IPS DF 6.9 (cell line): ENCODE measurements at regions not wholly inside any gene's neighbourhood (a gene's known extent, or its start where the extent isn't known, plus 50 kb on each side); places are given as distances from the start of the nearest gene placed in this dataset.

Experiments used
- DNase-seq: peaks from one replicate; pipeline ENCODE4 v3.0.0-alpha.2; 2013; ENCODE audit warnings: low read depth, low spot score
- H3K27ac ChIP-seq: one replicate; pipeline ENCODE4 v1.5.1; 2013; ENCODE audit warnings: low read length, control low read depth
- H3K27me3 ChIP-seq: 2 replicates; pipeline ENCODE4 v1.6.1; 2013; ENCODE audit warnings: mild to moderate bottlenecking, low read length; ENCODE audit not compliant: control insufficient read depth, insufficient read depth
- H3K36me3 ChIP-seq: 2 replicates; pipeline ENCODE4 v1.6.1; 2013; ENCODE audit warnings: low read length; ENCODE audit not compliant: control insufficient read depth, insufficient read depth
- H3K4me1 ChIP-seq: 2 replicates; pipeline ENCODE4 v1.6.1; 2013; ENCODE audit warnings: low read length; ENCODE audit not compliant: control insufficient read depth, insufficient read depth
- H3K4me3 ChIP-seq: 2 replicates; pipeline ENCODE4 v1.5.1; 2013; ENCODE audit warnings: mild to moderate bottlenecking, low read length
- H3K9me3 ChIP-seq: 2 replicates; pipeline ENCODE4 v1.6.1; 2013; ENCODE audit warnings: low read length, inconsistent platforms; ENCODE audit not compliant: control insufficient read depth, insufficient read depth
- WGBS: extraction: QIAGEN DNeasy Blood & Tissue Kit; methylation state at CpG from one replicate; pipeline ENCODE4 v1.1.7; 2013; ENCODE audit warnings: mixed read lengths, missing lambda C conversion rate; ENCODE audit not compliant: insufficient read length, insufficient coverage; 5-methylcytosine and 5-hydroxymethylcytosine counted together

GRCh38 chr6:168929871-168930450 lies 323.7 kb downstream of the THBS2 start:
- Histone ChIP-seq H3K4me3 (no peak overlapping the region), H3K4me1 (peaks cover 4% of the 10 kb centered on the region), H3K27ac (no peak overlapping the region), H3K9me3 (peaks cover 3% of the 10 kb centered on the region; the same call in 1 of the 2 replicates), H3K27me3 (no peaks in the 10 kb centered on the region), H3K36me3 (no peaks in the 10 kb centered on the region)
- WGBS = no CpG with 5 or more reads among the region's 11 CpGs
- no peak for DNase-seq

GRCh38 chr6:168928012-168928411 lies 325.6 kb downstream of the THBS2 start:
- H3K9me3 ChIP-seq = peaks cover 3% of the 10 kb centered on the region; the same call in 1 of the 2 replicates
- no peaks in the 10 kb centered on the region for H3K27me3 ChIP-seq
- no peak overlapping the region for H3K27ac ChIP-seq
- H3K4me3 ChIP-seq = no peak overlapping the region
- no peaks in the 10 kb centered on the region for H3K36me3 ChIP-seq
- WGBS = no CpG with 5 or more reads among the region's 10 CpGs
- DNase-seq = no peak
- peaks cover 4% of the 10 kb centered on the region for H3K4me1 ChIP-seq

DNA sequence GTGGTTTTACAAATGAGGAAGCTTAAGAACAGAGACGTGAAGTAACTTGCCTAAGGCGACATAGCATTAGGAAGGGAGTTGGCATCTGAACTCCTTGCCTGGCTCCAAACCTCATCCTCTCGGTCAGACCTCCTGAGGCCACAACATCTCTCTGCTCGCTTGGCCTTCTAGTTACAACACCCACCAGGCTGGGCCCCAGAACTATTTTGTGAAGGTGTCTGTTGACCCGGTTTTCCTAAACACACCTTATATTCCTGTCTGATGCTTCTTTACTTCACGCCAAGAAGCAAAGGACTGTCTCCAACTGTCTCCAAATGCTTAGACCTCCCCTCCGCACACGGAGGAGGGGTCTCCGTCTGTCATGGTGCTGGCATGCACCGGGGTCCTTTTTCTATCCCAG lies 326.6 kb downstream of the THBS2 start:
- no peak overlapping the region for H3K4me3 ChIP-seq
- no CpG with 5 or more reads among the region's 10 CpGs for WGBS
- no peaks in the 10 kb centered on the region for H3K27me3 ChIP-seq
- no peak for DNase-seq
- H3K27ac ChIP-seq = no peak overlapping the region
- no peaks in the 10 kb centered on the region for H3K36me3 ChIP-seq
- H3K4me1 ChIP-seq = peaks cover 4% of the 10 kb centered on the region
- no peaks in the 10 kb centered on the region for H3K9me3 ChIP-seq

DNA sequence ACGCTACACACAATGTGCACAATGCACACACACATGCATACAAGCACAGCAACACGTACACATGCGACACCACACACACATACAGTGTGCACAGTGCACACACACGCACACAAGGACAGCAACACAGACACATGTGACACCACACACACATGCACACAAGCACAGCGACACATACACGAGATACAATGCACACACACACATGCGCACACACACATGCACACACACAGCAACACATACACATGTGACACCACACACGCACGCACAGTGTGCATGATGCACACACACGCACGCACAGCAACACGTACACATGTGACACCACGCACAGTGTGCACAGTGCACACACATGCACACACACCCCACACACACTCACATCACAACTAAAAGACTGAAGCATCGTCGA lies 327.3 kb downstream of the THBS2 start:
- H3K4me1 ChIP-seq = peaks cover 4% of the 10 kb centered on the region
- no peaks in the 10 kb centered on the region for H3K9me3 ChIP-seq
- WGBS = no CpG with 5 or more reads among the region's 15 CpGs
- no peak overlapping the region for H3K27ac ChIP-seq
- no peaks in the 10 kb centered on the region for H3K36me3 ChIP-seq
- no peaks in the 10 kb centered on the region for H3K27me3 ChIP-seq
- no peak for DNase-seq
- no peak overlapping the region for H3K4me3 ChIP-seq

DNA sequence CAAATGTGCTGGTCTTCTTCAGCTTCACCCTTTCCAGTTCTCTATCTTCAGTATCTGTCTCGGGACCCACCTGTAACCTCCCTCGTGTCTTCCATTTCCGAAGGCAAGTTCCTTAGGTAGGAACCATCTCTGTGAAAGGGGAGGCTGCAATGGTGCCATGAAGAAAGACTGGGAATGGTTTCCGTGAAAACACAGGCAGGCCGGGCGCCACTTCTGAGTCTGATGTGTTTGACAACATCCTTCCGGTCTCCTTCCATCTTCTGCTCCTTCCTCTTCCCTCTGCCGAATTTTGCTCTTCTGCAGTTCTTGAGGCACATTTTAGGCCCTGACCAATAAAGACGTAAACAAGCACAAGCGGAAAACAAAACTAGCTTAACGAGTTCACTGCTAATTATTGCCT lies 328.0 kb downstream of the THBS2 start:
- H3K9me3 ChIP-seq = no peaks in the 10 kb centered on the region
- no CpG with 5 or more reads among the region's 11 CpGs for WGBS

GRCh38 chr6:168923171-168923570 lies 330.5 kb downstream of the THBS2 start:
- WGBS = no CpG with 5 or more reads among the region's 7 CpGs
- Histone ChIP-seq H3K27me3 (no peaks in the 10 kb centered on the region), H3K4me3 (no peak overlapping the region), H3K36me3 (no peaks in the 10 kb centered on the region), H3K9me3 (no peaks in the 10 kb centered on the region), H3K27ac (no peak overlapping the region), H3K4me1 (peaks cover 4% of the 10 kb centered on the region)
- no peak for DNase-seq

More for the DNA sequence above, 328.0 kb downstream of the THBS2 start:
- no peak for DNase-seq
- H3K4me3 ChIP-seq = no peak overlapping the region
- H3K4me1 ChIP-seq = peaks cover 4% of the 10 kb centered on the region
- H3K27me3 ChIP-seq = no peaks in the 10 kb centered on the region
- H3K36me3 ChIP-seq = no peaks in the 10 kb centered on the region
- no peak overlapping the region for H3K27ac ChIP-seq

DNA sequence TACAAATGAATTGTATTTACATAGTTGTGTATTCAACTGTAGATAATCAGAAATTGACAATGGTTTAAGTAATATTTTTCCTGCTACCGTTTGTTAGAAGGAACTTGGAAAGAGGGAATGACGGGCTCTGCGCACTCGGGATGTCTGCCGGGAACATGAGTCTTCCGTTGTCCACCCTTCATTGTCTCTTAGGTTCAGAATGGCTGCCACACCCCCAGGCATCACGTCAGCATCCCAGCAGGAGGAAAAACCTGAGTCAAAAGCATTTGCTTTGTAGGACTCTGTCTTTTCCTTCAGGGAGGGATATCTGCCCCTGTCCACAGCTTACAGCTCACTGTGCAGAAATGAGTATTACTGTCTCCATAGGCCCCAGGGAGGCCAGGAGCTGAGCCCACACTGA lies 331.2 kb downstream of the THBS2 start:
- Histone ChIP-seq H3K4me3 (no peak overlapping the region), H3K27me3 (no peaks in the 10 kb centered on the region), H3K9me3 (no peaks in the 10 kb centered on the region), H3K36me3 (no peaks in the 10 kb centered on the region), H3K4me1 (peaks cover 4% of the 10 kb centered on the region), H3K27ac (no peak overlapping the region)
- DNase-seq = no peak
- no CpG with 5 or more reads among the region's 7 CpGs for WGBS

GRCh38 chr6:168920289-168920688 lies 333.4 kb downstream of the THBS2 start:
- H3K27me3 ChIP-seq = no peaks in the 10 kb centered on the region
- H3K36me3 ChIP-seq = no peaks in the 10 kb centered on the region
- H3K27ac ChIP-seq = no peak overlapping the region
- WGBS = no CpG with 5 or more reads among the region's 8 CpGs
- no peaks in the 10 kb centered on the region for H3K4me1 ChIP-seq
- no peaks in the 10 kb centered on the region for H3K9me3 ChIP-seq
- DNase-seq = no peak
- no peak overlapping the region for H3K4me3 ChIP-seq

DNA sequence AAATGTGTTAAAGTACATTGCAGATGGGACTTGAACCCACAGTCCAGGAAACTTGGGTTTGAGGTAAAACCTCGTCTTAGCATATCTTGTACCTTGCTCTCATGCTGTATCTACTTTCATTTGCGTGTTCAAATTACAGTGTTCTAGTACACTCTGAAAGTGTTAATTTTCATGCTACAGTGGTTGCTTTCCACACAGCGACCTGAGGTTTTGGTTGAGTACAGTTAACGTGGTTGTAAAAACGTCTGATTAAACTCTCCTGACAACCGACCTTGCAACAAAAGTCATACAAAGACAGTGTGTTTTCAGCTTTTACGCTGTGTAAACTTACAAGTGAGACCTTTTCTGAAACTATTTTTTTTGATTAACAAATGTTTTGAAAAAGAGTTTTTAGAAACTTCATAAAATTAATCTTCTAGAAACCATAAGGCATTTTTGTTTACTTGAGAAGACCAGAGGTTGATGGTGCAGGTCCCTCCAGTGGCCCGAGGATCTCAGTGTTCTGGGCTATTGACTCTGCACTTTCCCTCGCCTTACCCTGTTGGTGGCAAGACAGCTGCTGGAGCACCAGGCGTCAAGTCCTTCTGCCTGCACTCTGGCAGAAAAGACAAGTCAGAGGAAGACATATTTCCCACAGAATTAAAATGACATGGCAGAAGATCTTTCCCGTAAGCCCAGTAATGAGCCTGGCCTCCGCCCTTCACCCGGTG lies 334.0 kb downstream of the THBS2 start:
- Histone ChIP-seq H3K36me3 (no peaks in the 10 kb centered on the region), H3K27me3 (no peaks in the 10 kb centered on the region), H3K27ac (no peak overlapping the region), H3K4me1 (no peaks in the 10 kb centered on the region), H3K9me3 (no peaks in the 10 kb centered on the region), H3K4me3 (no peak overlapping the region)
- no peak for DNase-seq
- WGBS = no CpG with 5 or more reads among the region's 13 CpGs

DNA sequence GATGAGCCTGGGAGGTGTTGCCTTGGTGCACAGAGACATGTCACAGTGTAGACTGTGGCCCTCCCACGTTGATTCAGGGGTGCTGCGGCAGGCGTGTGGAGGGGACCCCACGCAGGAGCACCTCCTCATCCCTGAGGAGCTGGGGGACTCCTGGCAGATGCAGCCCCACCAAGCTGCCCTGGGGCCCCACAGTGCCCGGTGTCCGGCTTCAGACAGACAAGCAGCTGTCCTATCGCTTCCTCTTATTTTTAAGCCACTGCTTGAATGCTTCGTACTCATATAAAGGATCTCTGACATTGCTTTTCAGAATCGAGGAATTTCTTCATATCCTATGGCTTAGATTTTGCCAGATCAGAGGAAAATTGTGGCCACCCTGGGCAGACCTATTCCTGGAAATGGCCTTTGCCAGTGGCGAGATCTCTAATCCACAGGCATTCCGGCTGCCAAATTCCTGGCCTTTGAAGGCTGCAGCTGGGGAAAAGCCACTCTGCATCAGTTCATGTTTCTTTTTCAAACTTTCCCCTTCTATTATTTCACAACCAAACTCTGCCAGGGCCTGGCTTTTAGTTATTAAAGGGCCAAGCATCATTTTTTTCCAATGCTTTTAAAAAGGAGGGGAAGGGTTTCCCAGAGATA lies 337.0 kb downstream of the THBS2 start:
- WGBS = no CpG with 5 or more reads among the region's 11 CpGs
- H3K4me3 ChIP-seq = no peak overlapping the region
- no peak for DNase-seq
- no peaks in the 10 kb centered on the region for H3K27me3 ChIP-seq
- H3K9me3 ChIP-seq = no peaks in the 10 kb centered on the region
- H3K36me3 ChIP-seq = no peaks in the 10 kb centered on the region
- no peaks in the 10 kb centered on the region for H3K4me1 ChIP-seq
- no peak overlapping the region for H3K27ac ChIP-seq
